ENCODE measurements at regions not wholly inside any gene's neighbourhood (a gene's known extent, or its start where the extent isn't known, plus 50 kb on each side); places are given as distances from the start of the nearest gene placed in this dataset.

DNA sequence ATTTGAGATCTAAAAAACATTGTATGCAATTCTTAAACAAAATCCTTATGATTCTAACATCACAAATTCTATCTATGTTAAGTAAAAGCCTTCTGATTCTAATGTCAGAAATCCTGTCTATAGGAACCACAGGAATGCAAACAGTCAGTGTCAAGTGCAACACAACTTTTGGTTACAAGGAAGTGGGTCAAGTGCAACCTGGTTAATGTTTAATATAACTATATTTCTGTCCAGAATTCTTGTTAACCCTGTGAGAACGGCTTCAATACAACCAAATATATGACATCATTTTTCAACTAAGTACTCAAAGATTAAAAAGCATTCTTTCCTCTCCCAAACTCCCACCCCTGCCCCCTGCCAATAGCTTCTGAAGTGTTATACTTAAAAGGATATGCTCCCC lies 107.9 kb upstream of the PLEKHA5 start:
- DNase-seq: no peak

DNA sequence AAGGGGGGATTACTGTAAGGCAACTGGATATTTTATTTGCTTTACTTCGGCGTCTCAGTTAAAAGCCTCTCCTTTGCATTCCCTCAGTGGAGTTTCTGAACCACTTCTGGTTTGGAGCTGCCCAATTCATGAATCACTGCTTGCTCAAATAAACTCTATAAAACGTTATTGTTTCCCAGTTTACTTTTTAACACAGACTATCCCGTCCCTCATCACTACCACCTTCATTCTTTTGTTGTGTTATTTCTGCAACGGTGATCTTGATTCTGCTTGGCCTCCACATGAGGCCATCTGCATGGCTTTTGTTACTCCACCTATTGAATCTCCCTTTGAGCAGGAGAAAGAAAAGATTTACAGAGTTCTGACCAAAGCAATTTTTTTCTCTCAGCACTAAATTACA lies 104.0 kb upstream of the PLEKHA5 start:
- DNase-seq: no peak

GRCh38 chr12:19026034-19026433 lies 103.5 kb upstream of the PLEKHA5 start:
- no peak for DNase-seq

GRCh38 chr12:19026614-19027488 lies 102.7 kb upstream of the PLEKHA5 start:
- no peak for DNase-seq

GRCh38 chr12:19030180-19030579 lies 99.4 kb upstream of the PLEKHA5 start:
- DNase-seq: no peak

DNA sequence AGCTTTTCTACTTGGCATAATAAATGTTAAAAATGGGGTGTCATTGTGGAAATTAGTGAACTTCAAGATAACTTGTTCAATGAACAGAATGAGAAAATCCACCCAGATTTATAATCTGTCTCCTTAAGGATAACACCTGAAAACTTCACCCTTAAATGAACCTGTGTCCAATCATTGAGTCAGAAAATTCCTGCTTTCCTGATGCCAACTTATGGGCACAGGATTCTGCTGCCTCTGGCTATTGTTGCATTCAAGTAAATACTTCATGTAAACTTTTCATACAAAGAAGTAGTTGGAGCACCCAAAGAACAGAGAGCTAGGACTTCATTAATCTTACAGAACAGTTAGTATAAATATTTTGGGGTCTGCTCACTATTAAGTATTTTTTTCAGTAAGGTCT lies 98.9 kb upstream of the PLEKHA5 start:
- no peak for DNase-seq

- no peak for DNase-seq
Measured at GRCh38 chr12:19031032-19031431, 98.5 kb upstream of the PLEKHA5 start.

- DNase-seq: no peak
Measured at GRCh38 chr12:19032826-19033225, 96.7 kb upstream of the PLEKHA5 start.

- DNase-seq: no peak
Measured at GRCh38 chr12:19033244-19033643, 96.3 kb upstream of the PLEKHA5 start.

DNA sequence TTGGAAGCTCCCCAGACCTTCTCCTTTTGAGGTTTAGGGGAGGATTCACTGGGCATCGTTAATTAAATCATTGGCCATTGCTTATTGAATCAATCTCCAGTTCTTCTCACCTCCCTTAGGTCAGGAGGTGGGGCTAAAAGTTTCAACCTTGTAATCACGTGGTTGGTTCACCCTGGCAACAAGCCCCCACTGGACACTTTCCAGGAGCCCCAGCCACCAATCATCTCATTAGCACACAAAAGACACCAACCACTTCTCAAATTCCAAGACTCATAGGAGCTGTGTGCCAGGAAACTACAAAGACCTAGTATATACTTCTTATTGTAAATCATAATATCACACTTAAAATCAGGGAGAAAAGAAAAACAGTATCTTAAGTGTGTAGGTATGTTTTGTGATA lies 94.6 kb upstream of the PLEKHA5 start:
- DNase-seq: no peak

- no peak for DNase-seq
Measured at GRCh38 chr12:19035536-19035935, 94.0 kb upstream of the PLEKHA5 start.

GRCh38 chr12:19036673-19037357 lies 92.7 kb upstream of the PLEKHA5 start:
- DNase-seq: no peak

- no peak for DNase-seq
Measured at GRCh38 chr12:19038209-19038608, 91.3 kb upstream of the PLEKHA5 start.

DNA sequence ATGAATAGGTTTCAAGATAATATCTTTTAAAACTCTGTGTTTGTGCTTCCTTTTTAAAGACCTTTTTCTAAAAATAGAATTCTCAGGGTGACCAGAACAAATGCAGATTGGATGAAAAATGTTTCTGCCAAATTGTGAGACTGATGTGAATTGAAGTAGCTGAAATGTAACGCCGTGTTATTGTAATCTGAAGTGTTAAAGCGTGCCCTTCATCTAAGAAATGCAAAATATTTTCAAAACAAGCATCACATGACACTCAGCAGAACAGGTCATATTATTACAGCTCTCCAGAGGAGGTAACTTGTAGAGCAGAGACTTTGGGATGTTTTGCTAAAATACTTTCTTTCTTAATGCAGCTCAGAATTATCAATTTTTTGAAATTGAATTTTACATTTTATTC lies 90.0 kb upstream of the PLEKHA5 start:
- DNase-seq: no peak

DNA sequence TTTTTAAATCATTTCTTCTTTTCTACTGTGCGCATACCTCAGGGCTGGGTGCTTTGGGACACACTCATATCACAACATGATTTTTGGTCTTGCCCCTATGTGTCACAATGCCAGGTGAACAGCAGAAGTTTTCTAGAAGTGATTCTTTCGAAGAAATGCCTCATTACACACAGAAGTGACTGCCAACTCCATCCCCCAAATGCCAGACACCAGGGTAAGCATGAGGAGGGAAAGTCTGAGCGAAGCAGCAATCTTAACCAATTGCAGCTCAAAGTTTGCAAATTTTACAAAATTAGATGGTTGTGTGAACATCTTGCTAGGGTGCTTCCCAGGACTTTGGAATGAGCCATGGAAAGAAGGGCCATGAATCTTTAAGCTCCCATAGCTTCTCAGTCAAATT lies 87.3 kb upstream of the PLEKHA5 start:
- DNase-seq: no peak

- no peak for DNase-seq
Measured at GRCh38 chr12:19044430-19044829, 85.1 kb upstream of the PLEKHA5 start.

GRCh38 chr12:19044891-19045290 lies 84.6 kb upstream of the PLEKHA5 start:
- DNase-seq: no peak

- no peak for DNase-seq
Measured at GRCh38 chr12:19045426-19045825, 84.1 kb upstream of the PLEKHA5 start.

- no peak for DNase-seq
Measured at GRCh38 chr12:19048943-19049342, 80.6 kb upstream of the PLEKHA5 start.

DNA sequence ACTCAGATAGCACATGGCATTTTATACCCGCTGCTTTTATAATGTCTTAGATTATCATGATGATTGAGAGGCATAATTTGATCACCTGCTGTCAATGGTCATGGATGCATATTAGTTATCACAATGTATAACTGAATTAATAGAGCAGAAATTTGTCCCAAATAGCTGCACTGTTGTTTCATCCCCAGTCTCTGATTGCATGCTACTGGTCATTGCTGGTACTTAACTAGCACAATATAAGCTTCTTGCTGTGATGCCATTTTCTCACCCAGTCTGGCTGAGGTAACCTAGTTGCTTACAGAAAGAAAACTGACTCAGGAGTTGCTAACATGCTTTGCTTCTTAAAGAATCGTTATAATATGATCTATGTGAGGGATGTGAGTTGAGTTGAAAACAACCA lies 76.8 kb upstream of the PLEKHA5 start:
- no peak for DNase-seq

DNA sequence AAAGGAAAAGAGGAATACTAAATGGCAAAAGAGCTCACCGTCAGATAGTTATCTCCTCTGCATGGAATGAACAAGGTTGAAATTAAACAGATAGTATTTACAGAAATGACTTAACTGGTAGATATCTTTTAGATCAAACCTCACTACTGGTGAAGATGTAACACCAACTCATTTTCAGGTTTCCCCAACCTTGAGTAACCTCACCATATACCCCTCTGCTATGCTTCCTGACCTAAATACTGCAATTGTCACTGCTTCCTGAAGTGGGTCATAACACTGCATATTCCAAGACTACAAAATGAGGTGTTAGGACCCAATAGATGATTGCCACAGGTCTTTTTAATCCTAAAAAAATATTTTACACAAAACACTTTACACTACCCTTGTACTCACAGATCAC lies 76.3 kb upstream of the PLEKHA5 start:
- no peak for DNase-seq

GRCh38 chr12:19054035-19054434 lies 75.5 kb upstream of the PLEKHA5 start:
- no peak for DNase-seq

GRCh38 chr12:19055589-19055988 lies 73.9 kb upstream of the PLEKHA5 start:
- no peak for DNase-seq

- DNase-seq: no peak
Measured at GRCh38 chr12:19058235-19059021, 71.1 kb upstream of the PLEKHA5 start.

All from NCI-H526 (cell line).